Keratinocyte (primary cell): ENCODE measurements at regions not wholly inside any gene's neighbourhood (a gene's known extent, or its start where the extent isn't known, plus 50 kb on each side); places are given as distances from the start of the nearest gene placed in this dataset.

Source experiments
- DNase-seq: peaks from one replicate; pipeline ENCODE4 v3.0.0-alpha.2; 2011; ENCODE audit warnings: low read depth, missing footprints, low spot score
- FAIRE-seq: peaks from 2 replicates; lab custom pipeline; 2011; peaks lifted over from hg19 to GRCh38; lab: Jason Lieb, UNC
- H2AFZ ChIP-seq: 2 replicates; pipeline ENCODE4 v1.6.0; 2012; ENCODE audit warnings: low read length, control low read depth, inconsistent platforms; ENCODE audit not compliant: control insufficient read depth
- H3K27ac ChIP-seq: 2 replicates; pipeline ENCODE4 v1.5.1; 2011; ENCODE audit warnings: low read length; ENCODE audit not compliant: control insufficient read depth, insufficient read depth
- H3K27me3 ChIP-seq: 3 replicates; pipeline ENCODE4 v1.6.0; 2011; ENCODE audit warnings: low read length; ENCODE audit not compliant: control insufficient read depth, insufficient read depth; ENCODE audit errors: extremely low read depth
- H3K36me3 ChIP-seq, 2 experiments: 2 replicates in 1 of 2; 3 replicates in 1 of 2; pipeline ENCODE4 v1.5.1; 2011; ENCODE audit warnings: low read length in 2 of 2, mild to moderate bottlenecking in 1 of 2; ENCODE audit not compliant: control insufficient read depth in 2 of 2, insufficient read depth in 2 of 2; ENCODE audit errors: extremely low read depth in 1 of 2
- H3K4me1 ChIP-seq: 3 replicates; pipeline ENCODE4 v1.5.1; 2011; ENCODE audit warnings: low read length; ENCODE audit not compliant: control insufficient read depth, insufficient read depth; ENCODE audit errors: extremely low read depth
- H3K4me2 ChIP-seq: 3 replicates; pipeline ENCODE4 v1.6.0; 2011; ENCODE audit warnings: low read depth, low read length; ENCODE audit not compliant: control insufficient read depth, insufficient read depth; ENCODE audit errors: extremely low read depth
- H3K4me3 ChIP-seq, 3 experiments: fragments of 200-600 bp in 1 of 3; sonication (generic) in 1 of 3; 2 replicates in 2 of 3; 3 replicates in 1 of 3; pipeline ENCODE4 v1.5.1; 2011 to 2016; ENCODE audit warnings: low read length in 3 of 3, mild to moderate bottlenecking in 3 of 3, control low read depth in 2 of 3, inconsistent platforms in 1 of 3, low read depth in 1 of 3, mixed read lengths in 1 of 3, mixed run types in 1 of 3, moderate library complexity in 1 of 3; ENCODE audit not compliant: control insufficient read depth in 2 of 3, insufficient read depth in 2 of 3; ENCODE audit errors: extremely low read depth in 1 of 3
- H3K79me2 ChIP-seq: 2 replicates; pipeline ENCODE4 v1.6.0; 2012; ENCODE audit warnings: low read length; ENCODE audit not compliant: control insufficient read depth, insufficient read depth
- H3K9ac ChIP-seq: 3 replicates; pipeline ENCODE4 v1.6.0; 2011; ENCODE audit warnings: low read length; ENCODE audit not compliant: control insufficient read depth, insufficient read depth; ENCODE audit errors: extremely low read depth
- H3K9me1 ChIP-seq: 3 replicates; pipeline ENCODE4 v1.6.0; 2011; ENCODE audit warnings: low read length; ENCODE audit not compliant: control insufficient read depth, insufficient read depth; ENCODE audit errors: extremely low read depth
- H3K9me3 ChIP-seq: 2 replicates; pipeline ENCODE4 v1.5.1; 2012; ENCODE audit warnings: low read depth, low read length; ENCODE audit not compliant: control insufficient read depth
- H4K20me1 ChIP-seq: 3 replicates; pipeline ENCODE4 v1.6.0; 2011; ENCODE audit warnings: low read length; ENCODE audit not compliant: control insufficient read depth, insufficient read depth; ENCODE audit errors: extremely low read depth
- EZH2 ChIP-seq: IDR thresholded peaks from one replicate; pipeline ENCODE4 v1.6.1; 2012; ENCODE audit warnings: inconsistent platforms, mild to moderate bottlenecking, low read length, moderate library complexity
- dilution Hi-C: fragments of 300-500 bp; cut with MboI; formaldehyde crosslinking; loops from one replicate; pipeline ENCODE4 v1.7.0; 2020; ENCODE audit warnings: low sequenced_read_pairs; ENCODE audit not compliant: extremely low pct_ligation_motif_present
- TF ChIP-seq, protein P1 (sequence below), 3 experiments: IDR thresholded peaks in 1 of 3; conservative IDR thresholded peaks in 1 of 3; optimal IDR thresholded peaks in 1 of 3; 2 replicates in 2 of 3; 3 replicates in 1 of 3; pipeline versions ENCODE3 to v1.5.1; 2011; ENCODE audit warnings: low read length in 3 of 3, mild to moderate bottlenecking in 3 of 3, moderate library complexity in 2 of 3, control low read depth in 1 of 3, inconsistent platforms in 1 of 3; ENCODE audit not compliant: insufficient read depth in 2 of 3; ENCODE audit errors: extremely low read depth in 1 of 3

GRCh38 chr17:22505660-22506059 lies 813.3 kb downstream of the KCNJ18 start:
- H3K27me3 ChIP-seq: no peaks in the 10 kb centered on the region
- no peaks in the 10 kb centered on the region for H3K79me2 ChIP-seq
- H3K36me3 ChIP-seq: no peaks in the 10 kb centered on the region
- FAIRE-seq (no peak), DNase-seq (no peak)
- no peaks in the 10 kb centered on the region for H3K9me1 ChIP-seq
- H3K9me3 ChIP-seq: no peaks in the 10 kb centered on the region
- TF ChIP-seq, protein P1, sequence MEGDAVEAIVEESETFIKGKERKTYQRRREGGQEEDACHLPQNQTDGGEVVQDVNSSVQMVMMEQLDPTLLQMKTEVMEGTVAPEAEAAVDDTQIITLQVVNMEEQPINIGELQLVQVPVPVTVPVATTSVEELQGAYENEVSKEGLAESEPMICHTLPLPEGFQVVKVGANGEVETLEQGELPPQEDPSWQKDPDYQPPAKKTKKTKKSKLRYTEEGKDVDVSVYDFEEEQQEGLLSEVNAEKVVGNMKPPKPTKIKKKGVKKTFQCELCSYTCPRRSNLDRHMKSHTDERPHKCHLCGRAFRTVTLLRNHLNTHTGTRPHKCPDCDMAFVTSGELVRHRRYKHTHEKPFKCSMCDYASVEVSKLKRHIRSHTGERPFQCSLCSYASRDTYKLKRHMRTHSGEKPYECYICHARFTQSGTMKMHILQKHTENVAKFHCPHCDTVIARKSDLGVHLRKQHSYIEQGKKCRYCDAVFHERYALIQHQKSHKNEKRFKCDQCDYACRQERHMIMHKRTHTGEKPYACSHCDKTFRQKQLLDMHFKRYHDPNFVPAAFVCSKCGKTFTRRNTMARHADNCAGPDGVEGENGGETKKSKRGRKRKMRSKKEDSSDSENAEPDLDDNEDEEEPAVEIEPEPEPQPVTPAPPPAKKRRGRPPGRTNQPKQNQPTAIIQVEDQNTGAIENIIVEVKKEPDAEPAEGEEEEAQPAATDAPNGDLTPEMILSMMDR (optimal IDR thresholded peaks at IDR 0.05 in 1 of 3, IDR thresholded peaks at IDR 0.05 in 1 of 3, conservative IDR thresholded peaks at IDR 0.05 in 1 of 3; ENCODE audit: extremely low read depth in 1 of 3, insufficient read depth in 2 of 3, low read length in 3 of 3): no peak
- no peak for TF ChIP-seq EZH2
- no peak overlapping the region for H3K4me3 ChIP-seq
- H3K27ac ChIP-seq: no peak overlapping the region
- H4K20me1 ChIP-seq: no peaks in the 10 kb centered on the region
- H3K9ac ChIP-seq: no peak overlapping the region
- H2AFZ ChIP-seq: no peak overlapping the region
- dilution Hi-C loops: no loop called here
- no peak overlapping the region for H3K4me2 ChIP-seq
- H3K4me1 ChIP-seq: no peaks in the 10 kb centered on the region

GRCh38 chr17:22506231-22506630 lies 813.9 kb downstream of the KCNJ18 start:
- Histone ChIP-seq H3K4me3 (no peak overlapping the region), H3K4me2 (no peak overlapping the region), H3K9ac (no peak overlapping the region), H3K9me1 (no peaks in the 10 kb centered on the region), H3K36me3 (no peaks in the 10 kb centered on the region), H3K9me3 (no peaks in the 10 kb centered on the region), H3K4me1 (no peaks in the 10 kb centered on the region), H3K27me3 (no peaks in the 10 kb centered on the region), H3K27ac (no peak overlapping the region), H4K20me1 (no peaks in the 10 kb centered on the region), H2AFZ (no peak overlapping the region), H3K79me2 (no peaks in the 10 kb centered on the region)
- FAIRE-seq (no peak), DNase-seq (no peak)
- dilution Hi-C loops: no loop called here
- TF ChIP-seq EZH2: no peak
- TF ChIP-seq, protein P1 (optimal IDR thresholded peaks at IDR 0.05 in 1 of 3, IDR thresholded peaks at IDR 0.05 in 1 of 3, conservative IDR thresholded peaks at IDR 0.05 in 1 of 3; ENCODE audit: extremely low read depth in 1 of 3, insufficient read depth in 2 of 3, low read length in 3 of 3): no peak
